Liver (tissue), 8 donors: ENCODE measurements at regions not wholly inside any gene's neighbourhood (a gene's known extent, or its start where the extent isn't known, plus 50 kb on each side); places are given as distances from the start of the nearest gene placed in this dataset.

Source experiments
- DNase-seq: peaks from one replicate; pipeline ENCODE4 v3.0.0-alpha.2; 2017; ENCODE audit warnings: low spot score
- H3K27ac ChIP-seq, 2 donors: one replicate each; pipeline ENCODE4 v1.7.0; 2013; ENCODE audit warnings: inconsistent platforms in 2 of 2, low read length in 2 of 2, control low read depth in 1 of 2, low read depth in 1 of 2, mild to moderate bottlenecking in 1 of 2
- H3K27me3 ChIP-seq, 4 donors: one replicate each; pipeline versions ENCODE4 v1.6.1 to v1.7.0; 2013; ENCODE audit warnings: low read length in 3 of 4, inconsistent platforms in 1 of 4, mild to moderate bottlenecking in 1 of 4, moderate library complexity in 1 of 4; ENCODE audit not compliant: control insufficient read depth in 4 of 4, insufficient read depth in 4 of 4
- H3K36me3 ChIP-seq, 4 donors: one replicate each; pipeline versions ENCODE4 v1.6.1 to v1.7.0; 2013; ENCODE audit warnings: low read length in 3 of 4, mild to moderate bottlenecking in 3 of 4, low read depth in 1 of 4, moderate library complexity in 1 of 4; ENCODE audit not compliant: control insufficient read depth in 4 of 4, insufficient read depth in 3 of 4
- H3K4me1 ChIP-seq, 4 donors: one replicate each; pipeline versions ENCODE4 v1.6.1 to v1.7.0; 2013; ENCODE audit warnings: low read length in 3 of 4, mild to moderate bottlenecking in 3 of 4, moderate library complexity in 1 of 4; ENCODE audit not compliant: control insufficient read depth in 4 of 4, insufficient read depth in 4 of 4
- H3K4me3 ChIP-seq, 3 donors: one replicate each; pipeline versions ENCODE4 v1.6.1 to v1.7.0; 2013; ENCODE audit warnings: low read length in 3 of 3, control low read depth in 1 of 3, low read depth in 1 of 3, mild to moderate bottlenecking in 1 of 3
- H3K9ac ChIP-seq, 2 donors: one replicate each; pipeline ENCODE4 v1.7.0; 2013; ENCODE audit warnings: low read length in 2 of 2, mild to moderate bottlenecking in 2 of 2, moderate library complexity in 2 of 2, control low read depth in 1 of 2, low read depth in 1 of 2
- H3K9me3 ChIP-seq, 4 donors: one replicate each; pipeline versions ENCODE4 v1.6.1 to v1.7.0; 2013; ENCODE audit warnings: low read length in 3 of 4; ENCODE audit not compliant: control insufficient read depth in 4 of 4
- CTCF ChIP-seq: fragments of 150-350 bp; IDR thresholded peaks from 2 replicates; pipeline ENCODE4 v1.5.1; 2017; ENCODE audit warnings: improper control_type of control experiment, low read depth, low read length; ENCODE audit not compliant: missing input control
- EGR1 ChIP-seq, 2 donors: IDR thresholded peaks; 2 replicates each; pipeline ENCODE4 v1.6.1; 2016 to 2018; ENCODE audit warnings: antibody characterized with exemption in 2 of 2, low read depth in 2 of 2
- FOXA1 ChIP-seq: IDR thresholded peaks from 2 replicates; pipeline ENCODE4 v1.6.1; 2016; ENCODE audit warnings: antibody characterized with exemption
- FOXA2 ChIP-seq: IDR thresholded peaks from 2 replicates; pipeline ENCODE4 v1.6.1; 2016; ENCODE audit warnings: antibody characterized with exemption
- GABPA ChIP-seq, 2 donors: IDR thresholded peaks in 1 of 2; conservative IDR thresholded peaks in 1 of 2; 2 replicates each; pipeline ENCODE4 v1.6.1; 2016; ENCODE audit warnings: antibody characterized with exemption in 2 of 2, mild to moderate bottlenecking in 1 of 2, moderate library complexity in 1 of 2
- HNF4A ChIP-seq, 2 donors: conservative IDR thresholded peaks; 2 replicates each; pipeline ENCODE4 v1.6.1; 2016; ENCODE audit warnings: antibody characterized with exemption in 2 of 2, mild to moderate bottlenecking in 2 of 2
- HNF4G ChIP-seq: IDR thresholded peaks from 2 replicates; pipeline ENCODE4 v1.6.1; 2016; ENCODE audit warnings: antibody characterized with exemption
- JUND ChIP-seq, 2 donors: IDR thresholded peaks; 2 replicates each; pipeline ENCODE4 v1.6.1; 2016; ENCODE audit warnings: antibody characterized with exemption in 2 of 2
- MAX ChIP-seq: IDR thresholded peaks from 2 replicates; pipeline ENCODE4 v1.6.1; 2016; ENCODE audit warnings: antibody characterized with exemption
- NR2F2 ChIP-seq: IDR thresholded peaks from 2 replicates; pipeline ENCODE4 v1.6.1; 2016; ENCODE audit warnings: antibody characterized with exemption
- RAD21 ChIP-seq, 2 donors: IDR thresholded peaks; 2 replicates each; pipeline ENCODE4 v1.6.1; 2016; ENCODE audit warnings: antibody characterized with exemption in 2 of 2, mild to moderate bottlenecking in 2 of 2
- RXRA ChIP-seq, 2 donors: IDR thresholded peaks; 2 replicates each; pipeline ENCODE4 v1.6.1; 2017 to 2018; ENCODE audit warnings: antibody characterized with exemption in 2 of 2, mild to moderate bottlenecking in 1 of 2
- SP1 ChIP-seq: IDR thresholded peaks from 2 replicates; pipeline ENCODE4 v1.6.1; 2018; ENCODE audit warnings: antibody characterized with exemption, mild to moderate bottlenecking
- TAF1 ChIP-seq: conservative IDR thresholded peaks from 2 replicates; pipeline ENCODE4 v1.6.1; 2016; ENCODE audit warnings: antibody characterized with exemption, mild to moderate bottlenecking
- YY1 ChIP-seq: IDR thresholded peaks from 2 replicates; pipeline ENCODE4 v1.6.1; 2016; ENCODE audit warnings: antibody characterized with exemption, mild to moderate bottlenecking
- WGBS: extraction: QIAGEN DNeasy Blood & Tissue Kit; methylation state at CpG from one replicate; pipeline ENCODE4 v1.1.7; 2013; 5-methylcytosine and 5-hydroxymethylcytosine counted together
- TF ChIP-seq, protein P1 (sequence below): IDR thresholded peaks from 2 replicates; pipeline ENCODE4 v1.6.1; 2016; ENCODE audit warnings: antibody characterized with exemption
- TF ChIP-seq, protein P2 (sequence below): IDR thresholded peaks from 2 replicates; pipeline ENCODE4 v1.6.1; 2016; ENCODE audit warnings: antibody characterized with exemption
- TF ChIP-seq, protein P3 (sequence below): IDR thresholded peaks from 2 replicates; pipeline ENCODE4 v1.6.1; 2016; ENCODE audit warnings: antibody characterized with exemption, mild to moderate bottlenecking
- donor health status: healthy.
- donor health status: healthy.
- donor health status: healthy.
- donor health status: healthy.
- donor health status: healthy.

DNA sequence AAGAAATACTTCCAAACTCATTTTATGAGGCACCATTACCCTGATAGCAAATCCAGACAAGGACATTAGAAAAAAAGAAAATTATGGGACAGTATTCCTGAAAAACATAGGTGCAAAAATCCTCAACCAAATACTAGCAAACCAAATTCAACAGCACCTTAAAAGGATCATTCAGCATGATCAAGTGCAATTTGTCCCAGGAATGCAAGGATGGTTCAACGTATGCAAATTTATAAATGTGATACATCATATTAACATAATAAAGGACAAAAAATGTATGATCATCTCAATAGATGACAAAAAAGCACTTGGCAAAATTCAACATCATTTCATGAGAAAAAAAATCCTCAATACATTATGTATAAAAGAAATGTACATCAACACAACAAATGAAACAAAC, 162.9 kb downstream of the DUSP6 start:
- Histone ChIP-seq H3K27ac (no peak overlapping the region), H3K27me3 (no peaks in the 10 kb centered on the region), H3K9ac (no peak overlapping the region), H3K9me3 (no peaks in the 10 kb centered on the region), H3K4me1 (no peaks in the 10 kb centered on the region), H3K36me3 (no peaks in the 10 kb centered on the region), H3K4me3 (no peak overlapping the region)
- DNase-seq: no peak
- TF ChIP-seq FOXA1 (no peak), YY1 (no peak), JUND (IDR thresholded peaks at IDR 0.05) (no peak), RAD21 (IDR thresholded peaks at IDR 0.05) (no peak), GABPA (IDR thresholded peaks at IDR 0.05 in 1 of 2, conservative IDR thresholded peaks at IDR 0.05 in 1 of 2) (no peak), SP1 (no peak), RXRA (IDR thresholded peaks at IDR 0.05) (no peak)
- TF ChIP-seq, protein P1, sequence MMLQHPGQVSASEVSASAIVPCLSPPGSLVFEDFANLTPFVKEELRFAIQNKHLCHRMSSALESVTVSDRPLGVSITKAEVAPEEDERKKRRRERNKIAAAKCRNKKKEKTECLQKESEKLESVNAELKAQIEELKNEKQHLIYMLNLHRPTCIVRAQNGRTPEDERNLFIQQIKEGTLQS: no peak
- WGBS: 97% methylated on average over 1 of the region's 1 CpG

DNA sequence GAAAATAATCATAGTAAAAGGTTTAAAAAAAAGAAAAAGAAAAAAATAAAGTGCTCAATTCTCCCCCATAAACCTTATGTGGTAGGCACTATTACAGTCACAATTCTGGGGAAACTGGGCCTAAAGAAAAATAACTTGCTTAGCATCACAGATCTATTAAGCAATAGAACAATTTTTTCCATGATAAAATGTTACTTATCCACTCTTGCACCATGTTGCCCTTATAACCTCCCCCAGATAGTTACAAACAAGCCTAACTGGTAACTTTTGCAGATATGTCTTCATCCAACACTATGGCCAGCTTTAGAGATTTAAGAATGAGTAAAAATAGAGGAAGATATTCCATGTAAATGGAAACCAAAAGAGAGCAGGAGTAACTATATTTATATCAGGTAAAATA, 164.8 kb downstream of the DUSP6 start:
- DNase-seq: no peak
- H3K4me1 ChIP-seq: peaks cover 0 to 11% (median 2%) of the 10 kb centered on the region in 4 donors
- no peak overlapping the region for H3K4me3 ChIP-seq
- no peaks in the 10 kb centered on the region for H3K27me3 ChIP-seq
- no peaks in the 10 kb centered on the region for H3K9me3 ChIP-seq
- TF ChIP-seq, protein P2, sequence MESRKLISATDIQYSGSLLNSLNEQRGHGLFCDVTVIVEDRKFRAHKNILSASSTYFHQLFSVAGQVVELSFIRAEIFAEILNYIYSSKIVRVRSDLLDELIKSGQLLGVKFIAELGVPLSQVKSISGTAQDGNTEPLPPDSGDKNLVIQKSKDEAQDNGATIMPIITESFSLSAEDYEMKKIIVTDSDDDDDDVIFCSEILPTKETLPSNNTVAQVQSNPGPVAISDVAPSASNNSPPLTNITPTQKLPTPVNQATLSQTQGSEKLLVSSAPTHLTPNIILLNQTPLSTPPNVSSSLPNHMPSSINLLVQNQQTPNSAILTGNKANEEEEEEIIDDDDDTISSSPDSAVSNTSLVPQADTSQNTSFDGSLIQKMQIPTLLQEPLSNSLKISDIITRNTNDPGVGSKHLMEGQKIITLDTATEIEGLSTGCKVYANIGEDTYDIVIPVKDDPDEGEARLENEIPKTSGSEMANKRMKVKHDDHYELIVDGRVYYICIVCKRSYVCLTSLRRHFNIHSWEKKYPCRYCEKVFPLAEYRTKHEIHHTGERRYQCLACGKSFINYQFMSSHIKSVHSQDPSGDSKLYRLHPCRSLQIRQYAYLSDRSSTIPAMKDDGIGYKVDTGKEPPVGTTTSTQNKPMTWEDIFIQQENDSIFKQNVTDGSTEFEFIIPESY: no peak
- TF ChIP-seq SP1: peak; percentile 56
- TF ChIP-seq RAD21 (IDR thresholded peaks at IDR 0.05): peak; percentile 7 to 32
- TF ChIP-seq NR2F2: no peak
- no peak for TF ChIP-seq CTCF
- TF ChIP-seq YY1: no peak
- no peak for TF ChIP-seq HNF4G
- no peak for TF ChIP-seq MAX
- TF ChIP-seq GABPA (IDR thresholded peaks at IDR 0.05 in 1 of 2, conservative IDR thresholded peaks at IDR 0.05 in 1 of 2): no peak
- TF ChIP-seq FOXA1: no peak
- TF ChIP-seq, protein P3, sequence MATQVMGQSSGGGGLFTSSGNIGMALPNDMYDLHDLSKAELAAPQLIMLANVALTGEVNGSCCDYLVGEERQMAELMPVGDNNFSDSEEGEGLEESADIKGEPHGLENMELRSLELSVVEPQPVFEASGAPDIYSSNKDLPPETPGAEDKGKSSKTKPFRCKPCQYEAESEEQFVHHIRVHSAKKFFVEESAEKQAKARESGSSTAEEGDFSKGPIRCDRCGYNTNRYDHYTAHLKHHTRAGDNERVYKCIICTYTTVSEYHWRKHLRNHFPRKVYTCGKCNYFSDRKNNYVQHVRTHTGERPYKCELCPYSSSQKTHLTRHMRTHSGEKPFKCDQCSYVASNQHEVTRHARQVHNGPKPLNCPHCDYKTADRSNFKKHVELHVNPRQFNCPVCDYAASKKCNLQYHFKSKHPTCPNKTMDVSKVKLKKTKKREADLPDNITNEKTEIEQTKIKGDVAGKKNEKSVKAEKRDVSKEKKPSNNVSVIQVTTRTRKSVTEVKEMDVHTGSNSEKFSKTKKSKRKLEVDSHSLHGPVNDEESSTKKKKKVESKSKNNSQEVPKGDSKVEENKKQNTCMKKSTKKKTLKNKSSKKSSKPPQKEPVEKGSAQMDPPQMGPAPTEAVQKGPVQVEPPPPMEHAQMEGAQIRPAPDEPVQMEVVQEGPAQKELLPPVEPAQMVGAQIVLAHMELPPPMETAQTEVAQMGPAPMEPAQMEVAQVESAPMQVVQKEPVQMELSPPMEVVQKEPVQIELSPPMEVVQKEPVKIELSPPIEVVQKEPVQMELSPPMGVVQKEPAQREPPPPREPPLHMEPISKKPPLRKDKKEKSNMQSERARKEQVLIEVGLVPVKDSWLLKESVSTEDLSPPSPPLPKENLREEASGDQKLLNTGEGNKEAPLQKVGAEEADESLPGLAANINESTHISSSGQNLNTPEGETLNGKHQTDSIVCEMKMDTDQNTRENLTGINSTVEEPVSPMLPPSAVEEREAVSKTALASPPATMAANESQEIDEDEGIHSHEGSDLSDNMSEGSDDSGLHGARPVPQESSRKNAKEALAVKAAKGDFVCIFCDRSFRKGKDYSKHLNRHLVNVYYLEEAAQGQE: no peak
- TF ChIP-seq FOXA2: no peak
- TF ChIP-seq RXRA (IDR thresholded peaks at IDR 0.05): peak; percentile 25 to 57
- TF ChIP-seq HNF4A (conservative IDR thresholded peaks at IDR 0.05): peak; percentile 30 to 61
- TF ChIP-seq, protein P1: no peak
- TF ChIP-seq TAF1: no peak
- no peak for TF ChIP-seq JUND (IDR thresholded peaks at IDR 0.05)
- no peak for TF ChIP-seq EGR1 (IDR thresholded peaks at IDR 0.05; ENCODE audit: low read depth in 2 of 2)
- no peak overlapping the region for H3K9ac ChIP-seq
- no peaks in the 10 kb centered on the region for H3K36me3 ChIP-seq
- no peak overlapping the region for H3K27ac ChIP-seq
